ENCODE measurements at regions not wholly inside any gene's neighbourhood (a gene's known extent, or its start where the extent isn't known, plus 50 kb on each side); places are given as distances from the start of the nearest gene placed in this dataset.

DNA sequence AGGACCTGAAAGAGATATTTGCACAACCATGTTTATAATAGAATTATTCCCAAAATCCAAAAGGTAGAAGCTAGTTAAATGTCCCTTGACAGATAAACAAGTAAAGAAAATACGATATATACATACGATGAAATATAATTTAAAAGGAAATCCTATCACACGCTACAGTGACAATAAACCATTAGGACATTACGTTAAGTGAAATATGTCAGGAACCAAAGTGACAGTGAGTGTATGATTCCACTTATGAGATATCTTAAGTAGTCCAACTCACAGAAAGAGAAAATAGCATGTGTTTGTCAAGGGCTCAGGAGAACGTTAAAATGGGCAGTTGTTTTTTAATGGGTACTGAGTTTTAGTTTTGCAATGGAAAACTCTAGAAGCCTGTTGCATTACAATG lies 212.7 kb upstream of the PMFBP1 start:
- Histone ChIP-seq H3K36me3 (ENCODE audit: control insufficient read depth in 3 of 3, insufficient read depth in 2 of 3, low read depth in 1 of 3, low read length in 3 of 3) (no peaks in the 10 kb centered on the region), H3K4me1 (ENCODE audit: control insufficient read depth in 3 of 3, insufficient read depth in 2 of 3, low read depth in 1 of 3, low read length in 2 of 3) (no peaks in the 10 kb centered on the region), H3K9me3 (ENCODE audit: control insufficient read depth in 2 of 2, insufficient read depth in 1 of 2, low read depth in 1 of 2, low read length in 1 of 2) (peaks cover 0 to 13% of the 10 kb centered on the region in 2 donors), H3K4me3 (ENCODE audit: low read depth in 1 of 3, low read length in 3 of 3) (no peak overlapping the region), H3K27ac (ENCODE audit: low read depth in 1 of 3, low read length in 2 of 3) (no peak overlapping the region), H3K27me3 (ENCODE audit: control insufficient read depth in 3 of 3, insufficient read depth in 3 of 3, low read length in 3 of 3) (no peaks in the 10 kb centered on the region)
- WGBS, 3 donors = 95 to 96% (median 96%) methylated on average over 5 of the region's 5 CpGs
- FAIRE-seq = no peak
- DNase-seq = no peak

DNA sequence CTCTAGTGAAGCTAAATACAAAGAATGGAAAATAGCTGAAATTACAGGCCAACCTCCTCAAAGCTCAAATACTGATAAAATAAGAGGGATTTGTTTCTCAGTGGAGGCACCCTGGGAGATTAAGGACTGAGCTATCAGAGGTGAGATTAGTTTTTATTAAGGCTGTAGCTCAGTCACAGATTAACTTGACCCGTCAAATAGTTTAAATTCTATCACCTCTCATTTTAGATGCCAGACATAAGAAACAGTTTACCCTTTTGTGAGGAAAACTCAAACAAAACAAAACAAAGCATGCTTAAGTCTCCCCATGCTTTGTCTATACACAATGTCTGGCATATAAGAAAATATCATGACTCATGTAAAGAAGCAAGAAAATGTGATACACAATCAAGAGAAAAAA lies 208.3 kb upstream of the PMFBP1 start:
- DNase-seq (no peak), FAIRE-seq (no peak)
- Histone ChIP-seq H3K4me3 (ENCODE audit: low read depth in 1 of 3, low read length in 3 of 3) (no peak overlapping the region), H3K27ac (ENCODE audit: low read depth in 1 of 3, low read length in 2 of 3) (no peak overlapping the region), H3K9me3 (ENCODE audit: control insufficient read depth in 2 of 2, insufficient read depth in 1 of 2, low read depth in 1 of 2, low read length in 1 of 2) (peaks cover 0 to 4% of the 10 kb centered on the region in 2 donors), H3K36me3 (ENCODE audit: control insufficient read depth in 3 of 3, insufficient read depth in 2 of 3, low read depth in 1 of 3, low read length in 3 of 3) (no peaks in the 10 kb centered on the region), H3K27me3 (ENCODE audit: control insufficient read depth in 3 of 3, insufficient read depth in 3 of 3, low read length in 3 of 3) (no peaks in the 10 kb centered on the region), H3K4me1 (ENCODE audit: control insufficient read depth in 3 of 3, insufficient read depth in 2 of 3, low read depth in 1 of 3, low read length in 2 of 3) (no peaks in the 10 kb centered on the region)
- WGBS, 3 donors = 34 to 68% (median 44%) methylated on average over 1 of the region's 1 CpG

DNA sequence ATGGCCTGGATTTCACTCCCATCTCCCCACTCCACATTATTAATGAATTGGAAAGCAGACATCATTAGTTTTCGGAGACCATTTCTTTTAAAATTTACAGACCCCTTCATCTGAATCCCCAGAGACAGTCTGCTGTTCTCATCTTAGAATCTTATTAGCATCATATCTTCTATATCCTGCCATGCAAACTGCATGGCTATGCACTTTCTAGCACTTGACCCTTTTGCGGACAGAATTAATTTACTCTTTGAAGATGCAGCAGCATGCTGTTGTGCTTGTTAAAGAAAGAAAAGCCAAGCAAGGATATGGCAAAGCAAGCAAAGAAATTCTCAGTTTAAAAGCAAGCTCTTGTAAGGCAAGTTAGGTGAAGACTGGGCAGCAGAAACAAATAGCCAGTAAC lies 201.2 kb upstream of the PMFBP1 start:
- FAIRE-seq (no peak), DNase-seq (no peak)
- Histone ChIP-seq H3K36me3 (ENCODE audit: control insufficient read depth in 3 of 3, insufficient read depth in 2 of 3, low read depth in 1 of 3, low read length in 3 of 3) (no peaks in the 10 kb centered on the region), H3K9me3 (ENCODE audit: control insufficient read depth in 2 of 2, insufficient read depth in 1 of 2, low read depth in 1 of 2, low read length in 1 of 2) (no peaks in the 10 kb centered on the region), H3K27ac (ENCODE audit: low read depth in 1 of 3, low read length in 2 of 3) (no peak overlapping the region), H3K27me3 (ENCODE audit: control insufficient read depth in 3 of 3, insufficient read depth in 3 of 3, low read length in 3 of 3) (no peaks in the 10 kb centered on the region), H3K4me1 (ENCODE audit: control insufficient read depth in 3 of 3, insufficient read depth in 2 of 3, low read depth in 1 of 3, low read length in 2 of 3) (no peaks in the 10 kb centered on the region), H3K4me3 (ENCODE audit: low read depth in 1 of 3, low read length in 3 of 3) (no peak overlapping the region)
- WGBS, 3 donors = 96 to 98% (median 97%) methylated on average over 2 of the region's 2 CpGs

DNA sequence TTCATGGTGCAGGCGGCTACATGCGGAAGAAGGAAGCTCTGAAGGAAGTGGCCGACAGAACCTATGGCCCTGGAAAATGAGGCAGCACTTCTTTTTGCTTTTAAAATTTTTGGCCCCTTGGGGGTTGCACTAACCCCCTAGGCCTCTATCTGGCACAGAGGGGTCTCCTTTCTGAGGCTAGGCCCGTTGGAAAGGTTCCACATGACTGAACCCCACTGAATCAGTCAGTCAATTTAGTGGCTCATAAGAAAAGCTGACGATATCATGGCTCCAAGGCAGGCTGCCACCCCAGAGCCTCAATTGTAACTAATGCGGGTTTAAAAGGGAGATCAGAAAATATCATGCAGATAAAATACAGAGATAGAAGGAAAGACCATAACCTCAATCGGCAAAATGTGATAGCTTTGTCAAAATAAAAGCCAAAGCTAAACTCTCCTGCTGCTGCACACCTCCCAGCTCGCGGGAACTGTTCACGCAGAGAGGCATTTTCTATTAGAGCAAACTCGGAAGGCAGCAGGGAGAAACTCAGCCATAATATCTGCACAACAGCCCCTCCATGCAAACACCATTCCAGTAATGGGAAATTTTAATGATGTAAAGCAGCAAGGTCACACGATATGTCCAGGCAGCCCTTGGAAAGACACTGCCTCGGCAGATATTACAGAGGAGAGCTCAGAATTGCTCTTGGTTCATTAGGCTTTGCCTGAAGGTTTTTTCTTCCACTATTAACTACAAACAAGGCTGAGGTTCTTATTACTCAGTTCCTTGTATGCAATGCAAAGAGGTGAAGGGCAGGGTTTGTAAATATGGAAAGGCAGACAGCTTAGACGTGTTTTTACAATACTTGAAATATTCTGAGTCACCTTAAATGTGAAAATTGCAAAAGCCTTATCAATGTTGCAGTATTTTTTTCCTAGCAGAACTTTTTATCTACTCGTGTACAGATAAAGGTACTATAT lies 200.4 kb upstream of the PMFBP1 start:
- Histone ChIP-seq H3K27me3 (ENCODE audit: control insufficient read depth in 3 of 3, insufficient read depth in 3 of 3, low read length in 3 of 3) (no peaks in the 10 kb centered on the region), H3K36me3 (ENCODE audit: control insufficient read depth in 3 of 3, insufficient read depth in 2 of 3, low read depth in 1 of 3, low read length in 3 of 3) (no peaks in the 10 kb centered on the region), H3K4me3 (ENCODE audit: low read depth in 1 of 3, low read length in 3 of 3) (no peak overlapping the region), H3K4me1 (ENCODE audit: control insufficient read depth in 3 of 3, insufficient read depth in 2 of 3, low read depth in 1 of 3, low read length in 2 of 3) (no peaks in the 10 kb centered on the region), H3K27ac (ENCODE audit: low read depth in 1 of 3, low read length in 2 of 3) (no peak overlapping the region), H3K9me3 (ENCODE audit: control insufficient read depth in 2 of 2, insufficient read depth in 1 of 2, low read depth in 1 of 2, low read length in 1 of 2) (no peaks in the 10 kb centered on the region)
- DNase-seq (no peak), FAIRE-seq (no peak)
- WGBS, 3 donors = 74 to 80% (median 75%) methylated on average over 15 of the region's 15 CpGs

DNA sequence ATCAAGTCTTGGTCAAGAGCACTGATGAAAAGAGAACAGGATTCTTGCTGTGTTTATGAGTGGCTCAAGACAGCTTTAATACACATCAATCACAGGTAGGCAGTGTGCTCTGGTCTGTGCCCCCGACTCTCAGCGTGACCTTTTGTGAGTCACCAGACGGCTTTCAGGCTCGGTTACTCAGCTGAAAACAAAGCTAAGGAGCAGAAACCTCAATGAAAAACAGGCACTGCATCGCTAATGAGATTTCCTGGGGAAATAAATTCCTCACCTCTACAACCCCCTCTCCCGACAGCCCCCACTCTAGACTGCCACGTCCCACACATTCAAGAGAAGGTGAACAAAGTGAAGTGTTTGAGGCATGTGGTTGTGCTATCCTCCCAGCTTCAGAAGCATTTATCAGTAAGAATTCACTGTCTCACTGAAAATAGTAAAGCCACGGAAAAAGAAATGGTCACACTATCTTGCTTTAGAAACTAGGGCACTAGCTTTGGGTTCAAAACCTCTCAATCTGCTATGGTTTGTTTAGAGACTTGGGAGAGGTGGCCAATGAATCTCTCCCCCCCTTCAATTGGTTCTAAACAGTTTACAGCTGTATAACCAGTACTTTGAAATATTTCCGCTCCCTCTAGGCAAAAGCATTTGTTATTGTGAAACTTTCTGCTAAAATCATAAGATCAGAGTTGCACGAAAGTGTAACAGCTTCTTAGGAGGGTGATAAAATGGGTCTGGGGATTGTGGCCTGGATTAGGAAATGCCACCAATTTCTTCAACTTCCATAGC lies 199.5 kb upstream of the PMFBP1 start:
- Histone ChIP-seq H3K27ac (ENCODE audit: low read depth in 1 of 3, low read length in 2 of 3) (no peak overlapping the region), H3K4me3 (ENCODE audit: low read depth in 1 of 3, low read length in 3 of 3) (no peak overlapping the region), H3K9me3 (ENCODE audit: control insufficient read depth in 2 of 2, insufficient read depth in 1 of 2, low read depth in 1 of 2, low read length in 1 of 2) (no peaks in the 10 kb centered on the region), H3K4me1 (ENCODE audit: control insufficient read depth in 3 of 3, insufficient read depth in 2 of 3, low read depth in 1 of 3, low read length in 2 of 3) (no peaks in the 10 kb centered on the region), H3K27me3 (ENCODE audit: control insufficient read depth in 3 of 3, insufficient read depth in 3 of 3, low read length in 3 of 3) (no peaks in the 10 kb centered on the region), H3K36me3 (ENCODE audit: control insufficient read depth in 3 of 3, insufficient read depth in 2 of 3, low read depth in 1 of 3, low read length in 3 of 3) (no peaks in the 10 kb centered on the region)
- DNase-seq (no peak), FAIRE-seq (no peak)
- WGBS, 3 donors = 49 to 86% (median 71%) methylated on average over 10 of the region's 10 CpGs

DNA sequence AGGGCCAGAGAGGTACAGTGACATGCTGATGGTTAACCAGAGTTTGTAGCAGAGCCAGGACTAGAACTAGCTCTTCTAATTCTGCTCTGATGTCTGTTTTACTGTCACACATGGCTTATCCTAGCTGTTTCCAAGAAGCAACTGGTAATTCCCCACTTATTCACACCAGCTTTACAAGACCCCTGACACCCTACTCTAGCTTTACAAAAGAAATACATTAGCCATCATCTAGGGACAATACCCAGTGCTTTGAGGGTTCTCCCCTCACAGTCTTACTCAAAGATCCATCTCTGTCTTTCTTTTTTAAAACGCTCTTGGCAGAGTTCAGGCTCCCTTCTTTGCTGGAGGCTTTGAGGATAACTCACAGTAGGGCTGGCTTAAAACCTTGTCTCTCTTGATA lies 197.3 kb upstream of the PMFBP1 start:
- 67 to 97% (median 97%) methylated on average over 1 of the region's 1 CpG for WGBS, 3 donors
- H3K9me3 ChIP-seq (ENCODE audit: control insufficient read depth in 2 of 2, insufficient read depth in 1 of 2, low read depth in 1 of 2, low read length in 1 of 2) = peaks cover 0 to 5% of the 10 kb centered on the region in 2 donors
- no peak for DNase-seq
- H3K27me3 ChIP-seq (ENCODE audit: control insufficient read depth in 3 of 3, insufficient read depth in 3 of 3, low read length in 3 of 3) = no peaks in the 10 kb centered on the region
- H3K36me3 ChIP-seq (ENCODE audit: control insufficient read depth in 3 of 3, insufficient read depth in 2 of 3, low read depth in 1 of 3, low read length in 3 of 3) = no peaks in the 10 kb centered on the region
- no peak for FAIRE-seq
- no peak overlapping the region for H3K4me3 ChIP-seq (ENCODE audit: low read depth in 1 of 3, low read length in 3 of 3)
- H3K27ac ChIP-seq (ENCODE audit: low read depth in 1 of 3, low read length in 2 of 3) = no peak overlapping the region
- no peaks in the 10 kb centered on the region for H3K4me1 ChIP-seq (ENCODE audit: control insufficient read depth in 3 of 3, insufficient read depth in 2 of 3, low read depth in 1 of 3, low read length in 2 of 3)

DNA sequence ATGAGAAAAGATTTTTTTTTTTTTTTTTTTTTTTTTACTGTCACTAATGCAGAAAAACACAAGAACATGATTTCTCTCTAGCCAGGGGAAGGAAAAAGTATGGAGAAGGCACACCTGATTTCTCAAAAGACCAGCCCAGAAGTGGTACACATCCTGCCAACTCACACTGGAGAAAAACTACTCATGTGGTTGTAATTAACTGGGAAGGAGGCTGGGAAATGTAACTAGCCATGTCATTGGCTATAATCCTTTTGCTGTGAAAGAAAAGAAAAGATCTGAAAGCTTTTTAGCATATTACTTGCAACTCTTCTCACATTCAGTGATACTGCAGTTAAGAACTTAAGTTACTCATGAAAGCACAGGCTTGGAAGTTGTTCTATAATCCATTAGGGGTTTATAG lies 195.9 kb upstream of the PMFBP1 start:
- Histone ChIP-seq H3K36me3 (ENCODE audit: control insufficient read depth in 3 of 3, insufficient read depth in 2 of 3, low read depth in 1 of 3, low read length in 3 of 3) (no peaks in the 10 kb centered on the region), H3K27me3 (ENCODE audit: control insufficient read depth in 3 of 3, insufficient read depth in 3 of 3, low read length in 3 of 3) (no peaks in the 10 kb centered on the region), H3K4me1 (ENCODE audit: control insufficient read depth in 3 of 3, insufficient read depth in 2 of 3, low read depth in 1 of 3, low read length in 2 of 3) (no peaks in the 10 kb centered on the region), H3K4me3 (ENCODE audit: low read depth in 1 of 3, low read length in 3 of 3) (no peak overlapping the region), H3K27ac (ENCODE audit: low read depth in 1 of 3, low read length in 2 of 3) (no peak overlapping the region), H3K9me3 (ENCODE audit: control insufficient read depth in 2 of 2, insufficient read depth in 1 of 2, low read depth in 1 of 2, low read length in 1 of 2) (peaks cover 0 to 5% of the 10 kb centered on the region in 2 donors)
- DNase-seq (no peak), FAIRE-seq (no peak)

DNA sequence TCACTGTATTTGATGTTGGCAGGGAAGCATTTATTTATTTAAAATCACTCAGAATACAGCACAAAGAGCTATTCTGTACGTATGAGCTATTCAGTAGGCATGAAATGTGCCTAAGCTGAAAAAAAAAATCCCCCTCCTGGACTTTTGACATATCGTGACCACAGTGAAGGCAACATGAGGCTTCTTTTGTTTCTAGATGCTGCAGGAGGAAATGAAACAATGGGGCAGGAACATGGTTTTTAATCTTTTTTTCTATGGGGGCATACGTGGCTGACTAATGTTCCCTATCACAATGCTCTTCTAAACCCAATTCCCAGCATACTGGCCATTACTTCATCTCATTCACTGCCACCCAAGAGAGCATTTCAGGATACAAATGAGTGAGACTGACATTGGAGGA lies 191.0 kb upstream of the PMFBP1 start:
- DNase-seq (no peak), FAIRE-seq (no peak)
- H3K4me3 ChIP-seq (ENCODE audit: low read depth in 1 of 3, low read length in 3 of 3) = no peak overlapping the region
- 60 to 83% (median 82%) methylated on average over 3 of the region's 3 CpGs for WGBS, 3 donors
- H3K9me3 ChIP-seq (ENCODE audit: control insufficient read depth in 2 of 2, insufficient read depth in 1 of 2, low read depth in 1 of 2, low read length in 1 of 2) = peaks cover 0 to 5% of the 10 kb centered on the region in 2 donors
- no peaks in the 10 kb centered on the region for H3K36me3 ChIP-seq (ENCODE audit: control insufficient read depth in 3 of 3, insufficient read depth in 2 of 3, low read depth in 1 of 3, low read length in 3 of 3)
- no peaks in the 10 kb centered on the region for H3K4me1 ChIP-seq (ENCODE audit: control insufficient read depth in 3 of 3, insufficient read depth in 2 of 3, low read depth in 1 of 3, low read length in 2 of 3)
- H3K27ac ChIP-seq (ENCODE audit: low read depth in 1 of 3, low read length in 2 of 3) = no peak overlapping the region
- H3K27me3 ChIP-seq (ENCODE audit: control insufficient read depth in 3 of 3, insufficient read depth in 3 of 3, low read length in 3 of 3) = no peaks in the 10 kb centered on the region
